VCaP (cell line): ENCODE measurements at regions not wholly inside any gene's neighbourhood (a gene's known extent, or its start where the extent isn't known, plus 50 kb on each side); places are given as distances from the start of the nearest gene placed in this dataset.
"Not testable (repeated sequence)": the region's sequence is repeated elsewhere in the genome, so short reads cannot be mapped to it uniquely, and the experiment has no call there.

ENCODE experiments used
- H3K27ac ChIP-seq: fragments of 450-650 bp; 2 replicates; pipeline ENCODE4 v1.5.1; 2017
- TF ChIP-seq, protein P1 (sequence below): fragments of 450-650 bp; conservative IDR thresholded peaks from 2 replicates; pipeline ENCODE4 v1.5.1; 2017; ENCODE audit warnings: mild to moderate bottlenecking, moderate library complexity

DNA sequence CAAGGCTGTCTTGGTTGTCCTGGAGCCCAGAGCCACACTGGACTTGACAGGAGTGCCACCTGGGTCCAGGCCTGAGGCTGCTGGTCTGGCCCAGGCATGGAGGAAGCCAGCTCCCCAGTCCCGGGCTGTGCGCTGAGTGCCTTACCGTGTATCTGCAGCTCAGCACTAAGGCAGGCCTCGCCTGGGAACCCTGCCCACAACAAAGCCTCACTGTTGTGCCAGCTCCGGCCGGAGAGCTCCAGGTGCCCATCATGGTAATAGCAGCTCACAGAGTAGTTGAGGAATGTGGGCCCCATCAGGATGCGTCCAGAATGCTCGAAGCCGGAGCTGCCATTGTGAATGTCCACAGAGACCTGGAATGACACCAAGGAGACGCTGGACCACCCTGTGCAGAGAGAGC, 72.2 kb downstream of the RMI2 start:
- no peak overlapping the region for H3K27ac ChIP-seq
- TF ChIP-seq, protein P1, sequence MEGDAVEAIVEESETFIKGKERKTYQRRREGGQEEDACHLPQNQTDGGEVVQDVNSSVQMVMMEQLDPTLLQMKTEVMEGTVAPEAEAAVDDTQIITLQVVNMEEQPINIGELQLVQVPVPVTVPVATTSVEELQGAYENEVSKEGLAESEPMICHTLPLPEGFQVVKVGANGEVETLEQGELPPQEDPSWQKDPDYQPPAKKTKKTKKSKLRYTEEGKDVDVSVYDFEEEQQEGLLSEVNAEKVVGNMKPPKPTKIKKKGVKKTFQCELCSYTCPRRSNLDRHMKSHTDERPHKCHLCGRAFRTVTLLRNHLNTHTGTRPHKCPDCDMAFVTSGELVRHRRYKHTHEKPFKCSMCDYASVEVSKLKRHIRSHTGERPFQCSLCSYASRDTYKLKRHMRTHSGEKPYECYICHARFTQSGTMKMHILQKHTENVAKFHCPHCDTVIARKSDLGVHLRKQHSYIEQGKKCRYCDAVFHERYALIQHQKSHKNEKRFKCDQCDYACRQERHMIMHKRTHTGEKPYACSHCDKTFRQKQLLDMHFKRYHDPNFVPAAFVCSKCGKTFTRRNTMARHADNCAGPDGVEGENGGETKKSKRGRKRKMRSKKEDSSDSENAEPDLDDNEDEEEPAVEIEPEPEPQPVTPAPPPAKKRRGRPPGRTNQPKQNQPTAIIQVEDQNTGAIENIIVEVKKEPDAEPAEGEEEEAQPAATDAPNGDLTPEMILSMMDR = no peak

- TF ChIP-seq, protein P1 = no peak
Measured at GRCh38 chr16:11418506-11418905, 73.2 kb downstream of the RMI2 start.

DNA sequence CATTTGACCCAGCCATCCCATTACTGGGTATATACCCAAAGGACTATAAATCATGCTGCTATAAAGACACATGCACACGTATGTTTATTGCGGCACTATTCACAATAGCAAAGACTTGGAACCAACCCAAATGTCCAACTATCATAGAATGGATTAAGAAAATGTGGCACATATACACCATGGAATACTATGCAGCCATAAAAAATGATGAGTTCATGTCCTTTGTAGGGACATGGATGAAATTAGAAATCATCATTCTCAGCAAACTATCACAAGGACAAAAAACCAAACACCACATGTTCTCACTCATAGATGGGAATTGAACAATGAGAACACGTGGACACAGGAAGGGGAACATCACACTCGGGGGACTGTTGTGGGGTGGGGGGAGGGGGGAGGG, 74.8 kb downstream of the RMI2 start:
- H3K27ac ChIP-seq = not testable (repeated sequence)

More at GRCh38 chr16:11418506-11418905, 73.2 kb downstream of the RMI2 start:
- no peak overlapping the region for H3K27ac ChIP-seq

GRCh38 chr16:11420895-11421294, 75.6 kb downstream of the RMI2 start:
- TF ChIP-seq, protein P1 = no peak
- H3K27ac ChIP-seq = no peak overlapping the region

GRCh38 chr16:11422381-11423314, 77.4 kb downstream of the RMI2 start:
- TF ChIP-seq, protein P1 = no peak
- H3K27ac ChIP-seq = no peak overlapping the region

GRCh38 chr16:11423315-11424117, 78.3 kb downstream of the RMI2 start:
- no peak overlapping the region for H3K27ac ChIP-seq
- TF ChIP-seq, protein P1 = no peak

- no peak overlapping the region for H3K27ac ChIP-seq
- TF ChIP-seq, protein P1 = no peak
Measured at GRCh38 chr16:11424118-11424460, 78.8 kb downstream of the RMI2 start.

DNA sequence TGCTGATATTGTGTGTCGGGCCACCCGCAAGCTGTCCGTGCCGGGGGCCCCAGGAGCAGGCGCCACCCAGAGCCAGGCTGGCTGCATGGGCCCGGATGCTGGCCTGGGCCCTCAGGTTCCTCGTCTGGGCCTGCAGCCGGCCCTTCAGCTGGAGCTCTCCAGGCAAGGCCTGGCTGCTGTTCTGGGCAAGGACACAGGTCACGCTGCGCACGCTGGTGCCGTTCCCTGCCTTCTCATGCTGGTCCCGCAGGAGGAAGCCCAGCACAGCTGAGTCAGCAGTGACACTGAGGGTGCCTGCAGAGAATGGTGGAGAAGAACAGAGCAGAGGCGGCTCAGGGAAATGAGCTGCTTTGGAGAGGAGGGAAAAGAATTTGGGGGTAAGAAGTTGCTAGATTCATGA, 79.9 kb downstream of the RMI2 start:
- TF ChIP-seq, protein P1 = no peak
- H3K27ac ChIP-seq = no peak overlapping the region
